GM23248 (cell line): ENCODE measurements at regions not wholly inside any gene's neighbourhood (a gene's known extent, or its start where the extent isn't known, plus 50 kb on each side); places are given as distances from the start of the nearest gene placed in this dataset.
"Not testable (repeated sequence)": the region's sequence is repeated elsewhere in the genome, so short reads cannot be mapped to it uniquely, and the experiment has no call there.

Experiments used
- DNase-seq: peaks from one replicate; pipeline ENCODE4 v3.0.0-alpha.2; 2015
- H2AFZ ChIP-seq: fragments of 200-600 bp; sonication (generic); 2 replicates; pipeline ENCODE4 v1.6.1; 2016; ENCODE audit warnings: antibody characterized with exemption
- H3F3A ChIP-seq: fragments of 200-600 bp; sonication (generic); 2 replicates; pipeline ENCODE4 v1.6.1; 2016; ENCODE audit warnings: mild to moderate bottlenecking, antibody characterized with exemption, mixed run types; ENCODE audit not compliant: insufficient read depth
- H3K27ac ChIP-seq: fragments of 200-600 bp; sonication (generic); 2 replicates; pipeline ENCODE4 v1.5.1; 2016; ENCODE audit warnings: mild to moderate bottlenecking
- H3K27me3 ChIP-seq: fragments of 200-600 bp; sonication (generic); replicated peaks from 2 replicates; pipeline ENCODE4 v1.6.1; 2016; ENCODE audit warnings: mild to moderate bottlenecking; ENCODE audit not compliant: insufficient read depth
- H3K36me3 ChIP-seq: fragments of 200-600 bp; sonication (generic); 2 replicates; pipeline ENCODE4 v1.6.1; 2016; ENCODE audit warnings: low read depth, mild to moderate bottlenecking
- H3K4me1 ChIP-seq: fragments of 200-600 bp; sonication (generic); 2 replicates; pipeline ENCODE4 v1.6.1; 2016; ENCODE audit warnings: mild to moderate bottlenecking; ENCODE audit not compliant: insufficient read depth
- H3K4me2 ChIP-seq: fragments of 200-600 bp; sonication (generic); one replicate; pipeline ENCODE4 v1.6.1; 2016; ENCODE audit warnings: mild to moderate bottlenecking; ENCODE audit not compliant: unreplicated experiment
- H3K4me3 ChIP-seq: fragments of 200-600 bp; sonication (generic); 2 replicates; pipeline ENCODE4 v1.5.1; 2016; ENCODE audit warnings: mild to moderate bottlenecking
- H3K79me2 ChIP-seq: fragments of 200-600 bp; sonication (generic); 2 replicates; pipeline ENCODE4 v1.6.1; 2016; ENCODE audit warnings: mild to moderate bottlenecking; ENCODE audit not compliant: insufficient read depth
- H3K9ac ChIP-seq: fragments of 200-600 bp; sonication (generic); 2 replicates; pipeline ENCODE4 v1.6.1; 2016; ENCODE audit warnings: mild to moderate bottlenecking
- H3K9me2 ChIP-seq: fragments of 200-600 bp; sonication (generic); 2 replicates; pipeline ENCODE4 v1.6.1; 2016; ENCODE audit warnings: mixed run types, mild to moderate bottlenecking, moderate library complexity; ENCODE audit not compliant: insufficient read depth
- H3K9me3 ChIP-seq: fragments of 200-600 bp; sonication (generic); one replicate; pipeline ENCODE4 v1.6.1; 2017; ENCODE audit warnings: low read depth
- H4K20me1 ChIP-seq: fragments of 200-600 bp; sonication (generic); 2 replicates; pipeline ENCODE4 v1.6.0; 2016; ENCODE audit not compliant: insufficient read depth
- EZH2 ChIP-seq: fragments of 200-600 bp; sonication (generic); IDR thresholded peaks from 2 replicates; pipeline ENCODE4 v1.6.1; 2018; ENCODE audit warnings: antibody characterized with exemption, mild to moderate bottlenecking; ENCODE audit not compliant: insufficient read depth, poor library complexity, severe bottlenecking
- EZH2phosphoT487 ChIP-seq: fragments of 200-600 bp; sonication (generic); IDR thresholded peaks from 2 replicates; pipeline ENCODE4 v1.6.1; 2018; ENCODE audit warnings: antibody characterized with exemption, moderate library complexity, mild to moderate bottlenecking, low read depth; ENCODE audit not compliant: insufficient read depth
- WGBS, 2 experiments: methylation state at CpG; one replicate each; pipeline ENCODE4 v1.1.6; 2015 to 2017; ENCODE audit warnings: low lambda C conversion rate in 2 of 2, low coverage in 1 of 2; ENCODE audit errors: missing lambda C conversion rate in 2 of 2; 5-methylcytosine and 5-hydroxymethylcytosine counted together
- in situ Hi-C: fragments of 300-500 bp; cut with MboI; formaldehyde crosslinking; loops from 2 replicates; pipeline ENCODE4 v1.15.0; 2020

GRCh38 chr12:29004066-29004935 is 144.8 kb upstream of the FAR2 start:
- no peaks in the 10 kb centered on the region for H3K4me1 ChIP-seq
- no peaks in the 10 kb centered on the region for H3K27me3 ChIP-seq
- in situ Hi-C loops, result no loop called here
- no peak for TF ChIP-seq EZH2phosphoT487
- no peak for TF ChIP-seq EZH2
- no peak overlapping the region for H3K27ac ChIP-seq
- no peak overlapping the region for H3K4me2 ChIP-seq
- no peak overlapping the region for H3K4me3 ChIP-seq
- DNase-seq, result no peak
- H3K9ac ChIP-seq, result no peak overlapping the region
- no peaks in the 10 kb centered on the region for H3K79me2 ChIP-seq
- 78 to 81% methylated on average over 6 of the region's 6 CpGs for WGBS, 2 experiments
- no peak overlapping the region for H2AFZ ChIP-seq
- peaks cover 2% of the 10 kb centered on the region; the same call in 1 of the 2 replicates for H3F3A ChIP-seq
- H3K9me3 ChIP-seq, result no peaks in the 10 kb centered on the region
- no peaks in the 10 kb centered on the region for H3K9me2 ChIP-seq
- H4K20me1 ChIP-seq, result no peaks in the 10 kb centered on the region
- H3K36me3 ChIP-seq, result no peaks in the 10 kb centered on the region

- no peak for DNase-seq
- 94 to 95% methylated on average over 2 of the region's 2 CpGs for WGBS, 2 experiments
- no peaks in the 10 kb centered on the region for H3K9me3 ChIP-seq
- no peaks in the 10 kb centered on the region for H3F3A ChIP-seq
- no peak overlapping the region for H2AFZ ChIP-seq
- TF ChIP-seq EZH2 (no peak), EZH2phosphoT487 (no peak)
- H3K79me2 ChIP-seq, result no peaks in the 10 kb centered on the region
- H3K9me2 ChIP-seq, result no peaks in the 10 kb centered on the region
- no peak overlapping the region for H3K4me3 ChIP-seq
- H3K4me2 ChIP-seq, result no peak overlapping the region
- H3K27me3 ChIP-seq, result no peaks in the 10 kb centered on the region
- H4K20me1 ChIP-seq, result no peaks in the 10 kb centered on the region
- in situ Hi-C loops, result no loop called here
- no peaks in the 10 kb centered on the region for H3K36me3 ChIP-seq
- no peaks in the 10 kb centered on the region for H3K4me1 ChIP-seq
- H3K9ac ChIP-seq, result no peak overlapping the region
- H3K27ac ChIP-seq, result no peak overlapping the region
These were observed 144.2 kb upstream of the FAR2 start for GRCh38 chr12:29004936-29005304.

- no peak overlapping the region for H3K9ac ChIP-seq
- no peaks in the 10 kb centered on the region for H3K36me3 ChIP-seq
- no peaks in the 10 kb centered on the region for H3K9me3 ChIP-seq
- H3K9me2 ChIP-seq, result no peaks in the 10 kb centered on the region
- no peaks in the 10 kb centered on the region for H3F3A ChIP-seq
- H3K27ac ChIP-seq, result no peak overlapping the region
- H4K20me1 ChIP-seq, result no peaks in the 10 kb centered on the region
- no peaks in the 10 kb centered on the region for H3K79me2 ChIP-seq
- no peak overlapping the region for H2AFZ ChIP-seq
- DNase-seq, result peak; percentile 22
- no peaks in the 10 kb centered on the region for H3K4me1 ChIP-seq
- in situ Hi-C loops, result no loop called here
- H3K27me3 ChIP-seq, result no peaks in the 10 kb centered on the region
- no peak overlapping the region for H3K4me3 ChIP-seq
- H3K4me2 ChIP-seq, result no peak overlapping the region
- no peak for TF ChIP-seq EZH2phosphoT487
- TF ChIP-seq EZH2, result no peak
- 25 to 61% methylated on average over 1 of the region's 1 CpG for WGBS, 2 experiments
These were observed 140.3 kb upstream of the FAR2 start for GRCh38 chr12:29008786-29009185.

- TF ChIP-seq EZH2phosphoT487 (no peak), EZH2 (no peak)
- H2AFZ ChIP-seq, result no peak overlapping the region
- 61 to 63% methylated on average over 4 of the region's 4 CpGs for WGBS, 2 experiments
- no peaks in the 10 kb centered on the region for H3K36me3 ChIP-seq
- in situ Hi-C loops, result no loop called here
- no peaks in the 10 kb centered on the region for H3F3A ChIP-seq
- no peaks in the 10 kb centered on the region for H3K9me3 ChIP-seq
- H3K79me2 ChIP-seq, result no peaks in the 10 kb centered on the region
- H3K9me2 ChIP-seq, result no peaks in the 10 kb centered on the region
- no peak overlapping the region for H3K4me2 ChIP-seq
- DNase-seq, result no peak
- H3K4me3 ChIP-seq, result no peak overlapping the region
- no peak overlapping the region for H3K9ac ChIP-seq
- no peak overlapping the region for H3K27ac ChIP-seq
- H3K27me3 ChIP-seq, result no peaks in the 10 kb centered on the region
- H4K20me1 ChIP-seq, result no peaks in the 10 kb centered on the region
- H3K4me1 ChIP-seq, result no peaks in the 10 kb centered on the region
These were observed 136.4 kb upstream of the FAR2 start for GRCh38 chr12:29012673-29013072.

GRCh38 chr12:29017532-29017931 is 131.5 kb upstream of the FAR2 start:
- H3K36me3 ChIP-seq, H3K9ac ChIP-seq, H3K27ac ChIP-seq, H3K27me3 ChIP-seq, H3K9me3 ChIP-seq, in situ Hi-C loops, H2AFZ ChIP-seq, H3F3A ChIP-seq, H3K4me2 ChIP-seq, DNase-seq, H4K20me1 ChIP-seq, H3K4me3 ChIP-seq, H3K4me1 ChIP-seq, H3K79me2 ChIP-seq, H3K9me2 ChIP-seq: not testable (repeated sequence)
- WGBS, 2 experiments, result 0 to 41% methylated on average over 1 to 2 of the region's 2 CpGs
